Testis (tissue), 2 donors: ENCODE measurements at regions not wholly inside any gene's neighbourhood (a gene's known extent, or its start where the extent isn't known, plus 50 kb on each side); places are given as distances from the start of the nearest gene placed in this dataset.

Experiments
- DNase-seq: peaks from one replicate; pipeline ENCODE4 v3.0.0-alpha.2; 2019
- H3K27ac ChIP-seq, 2 donors: fragments of 200-600 bp; sonication (generic); one replicate each; pipeline ENCODE4 v1.5.1; 2019
- H3K27me3 ChIP-seq: fragments of 200-600 bp; sonication (generic); one replicate; pipeline ENCODE4 v1.5.1; 2019
- H3K36me3 ChIP-seq: fragments of 200-600 bp; sonication (generic); one replicate; pipeline ENCODE4 v1.5.1; 2017; ENCODE audit warnings: low read depth; ENCODE audit errors: missing control alignments
- H3K4me1 ChIP-seq: fragments of 200-600 bp; sonication (generic); one replicate; pipeline ENCODE4 v1.5.1; 2019
- H3K4me3 ChIP-seq, 2 donors: fragments of 200-600 bp; sonication (generic); one replicate each; pipeline ENCODE4 v1.5.1; 2017 to 2019
- H3K9me3 ChIP-seq: fragments of 200-600 bp; sonication (generic); one replicate; pipeline ENCODE4 v1.5.1; 2017
- POLR2A ChIP-seq: fragments of 450-650 bp; IDR thresholded peaks from one replicate; pipeline ENCODE4 v1.6.1; 2017; ENCODE audit warnings: antibody characterized with exemption, mild to moderate bottlenecking, moderate library complexity
- WGBS, 2 donors: methylation state at CpG; one replicate each; pipeline ENCODE4 v1.1.5; 2018; 5-methylcytosine and 5-hydroxymethylcytosine counted together
- intact Hi-C: fragments of 100-400 bp; cut with DNase I; formaldehyde crosslinking; loops from one replicate; pipeline ENCODE4 v1.15.1; 2023; ENCODE audit warnings: low total_unique reads
- TF ChIP-seq, protein P1 (sequence below), 3 experiments: fragments of 450-650 bp in 2 of 3; fragments of 200-600 bp in 1 of 3; sonication (generic) in 1 of 3; IDR thresholded peaks; one replicate each; pipeline ENCODE4 v1.5.1; 2016 to 2019; ENCODE audit warnings: antibody characterized with exemption in 3 of 3, mild to moderate bottlenecking in 2 of 3, moderate library complexity in 1 of 3

DNA sequence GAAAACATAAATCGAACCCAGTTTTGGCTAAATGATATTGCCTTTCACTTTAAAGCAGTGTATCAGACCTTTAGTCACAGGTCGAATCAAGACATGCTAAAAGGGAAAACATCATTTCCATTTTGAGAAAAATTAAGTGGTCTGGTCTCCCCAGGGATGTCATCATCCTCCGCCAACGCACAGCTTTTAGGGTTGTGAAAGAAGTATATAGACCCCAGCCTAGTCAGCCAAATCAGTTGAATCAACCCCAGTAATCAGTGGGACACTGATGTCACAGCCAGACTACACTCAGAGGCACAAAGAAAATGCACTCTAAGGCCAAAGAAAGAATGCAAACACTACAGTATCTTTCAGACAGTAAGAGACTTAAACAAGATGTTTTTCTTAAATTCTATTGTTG lies 187.4 kb downstream of the ZIC4 start:
- no peak for DNase-seq
- TF ChIP-seq, protein P1, sequence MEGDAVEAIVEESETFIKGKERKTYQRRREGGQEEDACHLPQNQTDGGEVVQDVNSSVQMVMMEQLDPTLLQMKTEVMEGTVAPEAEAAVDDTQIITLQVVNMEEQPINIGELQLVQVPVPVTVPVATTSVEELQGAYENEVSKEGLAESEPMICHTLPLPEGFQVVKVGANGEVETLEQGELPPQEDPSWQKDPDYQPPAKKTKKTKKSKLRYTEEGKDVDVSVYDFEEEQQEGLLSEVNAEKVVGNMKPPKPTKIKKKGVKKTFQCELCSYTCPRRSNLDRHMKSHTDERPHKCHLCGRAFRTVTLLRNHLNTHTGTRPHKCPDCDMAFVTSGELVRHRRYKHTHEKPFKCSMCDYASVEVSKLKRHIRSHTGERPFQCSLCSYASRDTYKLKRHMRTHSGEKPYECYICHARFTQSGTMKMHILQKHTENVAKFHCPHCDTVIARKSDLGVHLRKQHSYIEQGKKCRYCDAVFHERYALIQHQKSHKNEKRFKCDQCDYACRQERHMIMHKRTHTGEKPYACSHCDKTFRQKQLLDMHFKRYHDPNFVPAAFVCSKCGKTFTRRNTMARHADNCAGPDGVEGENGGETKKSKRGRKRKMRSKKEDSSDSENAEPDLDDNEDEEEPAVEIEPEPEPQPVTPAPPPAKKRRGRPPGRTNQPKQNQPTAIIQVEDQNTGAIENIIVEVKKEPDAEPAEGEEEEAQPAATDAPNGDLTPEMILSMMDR (IDR thresholded peaks at IDR 0.05), result no peak
- no peak for TF ChIP-seq POLR2A
- no peaks in the 10 kb centered on the region for H3K4me1 ChIP-seq
- no peak overlapping the region for H3K27ac ChIP-seq
- intact Hi-C loops, result no loop called here
- WGBS, 2 donors, result 76 to 89% methylated on average over 4 of the region's 4 CpGs
- no peak overlapping the region for H3K4me3 ChIP-seq
- H3K27me3 ChIP-seq, result no peaks in the 10 kb centered on the region
- no peaks in the 10 kb centered on the region for H3K9me3 ChIP-seq
- H3K36me3 ChIP-seq, result no peaks in the 10 kb centered on the region

DNA sequence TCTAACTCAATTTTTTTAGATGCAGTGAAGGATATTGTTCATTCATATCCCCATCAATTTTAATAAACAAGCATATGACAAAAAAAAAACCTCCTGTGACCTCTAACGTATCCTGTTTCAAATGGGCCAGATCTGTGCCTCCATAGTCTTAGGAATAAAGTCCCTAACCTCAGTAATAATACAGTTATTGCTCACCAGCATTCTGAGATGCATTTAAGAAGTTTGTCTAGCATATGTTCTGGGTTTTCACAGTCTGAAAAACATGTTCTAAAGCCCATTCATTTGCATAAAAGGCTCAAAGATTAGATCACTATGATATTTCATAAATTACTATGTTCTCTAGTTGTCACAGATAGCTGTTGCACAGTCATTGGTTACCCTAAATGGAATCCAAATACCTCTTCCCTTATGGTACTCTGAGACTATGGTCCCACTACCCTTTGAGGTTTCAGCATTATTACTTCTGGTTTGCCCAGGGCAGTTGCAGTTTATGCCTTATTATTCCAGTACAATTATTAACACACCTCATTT lies 190.1 kb downstream of the ZIC4 start:
- TF ChIP-seq, protein P1 (IDR thresholded peaks at IDR 0.05), result no peak
- TF ChIP-seq POLR2A, result no peak
- H3K27ac ChIP-seq, result no peak overlapping the region
- no peak overlapping the region for H3K4me3 ChIP-seq
- H3K36me3 ChIP-seq, result no peaks in the 10 kb centered on the region
- H3K9me3 ChIP-seq, result no peaks in the 10 kb centered on the region
- no peaks in the 10 kb centered on the region for H3K27me3 ChIP-seq
- WGBS, 2 donors, result 82 to 83% methylated on average over 1 of the region's 1 CpG
- no peaks in the 10 kb centered on the region for H3K4me1 ChIP-seq
- intact Hi-C loops, result no loop called here
- DNase-seq, result no peak

DNA sequence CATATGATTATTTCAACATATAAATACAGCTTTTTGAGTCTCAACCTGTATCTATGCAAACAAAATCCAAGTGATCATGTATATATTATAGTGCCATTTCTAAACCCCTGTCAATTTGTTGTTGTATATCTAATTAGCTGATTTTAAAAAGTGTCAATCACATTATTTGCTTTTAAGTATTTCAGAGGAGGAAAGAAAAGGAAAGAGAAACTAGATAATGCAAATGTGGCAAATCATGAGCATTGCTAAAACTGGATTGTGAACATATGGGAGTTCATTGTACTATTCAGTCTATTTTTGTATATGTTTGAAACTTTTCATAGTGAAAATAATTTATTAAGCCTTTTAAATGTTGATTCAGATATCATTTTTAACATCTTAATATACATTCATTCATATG lies 190.7 kb downstream of the ZIC4 start:
- Histone ChIP-seq H3K9me3 (no peaks in the 10 kb centered on the region), H3K4me3 (no peak overlapping the region), H3K36me3 (no peaks in the 10 kb centered on the region), H3K27ac (no peak overlapping the region), H3K4me1 (no peaks in the 10 kb centered on the region), H3K27me3 (no peaks in the 10 kb centered on the region)
- no peak for DNase-seq
- TF ChIP-seq POLR2A, result no peak
- TF ChIP-seq, protein P1 (IDR thresholded peaks at IDR 0.05), result no peak
- intact Hi-C loops, result no loop called here

DNA sequence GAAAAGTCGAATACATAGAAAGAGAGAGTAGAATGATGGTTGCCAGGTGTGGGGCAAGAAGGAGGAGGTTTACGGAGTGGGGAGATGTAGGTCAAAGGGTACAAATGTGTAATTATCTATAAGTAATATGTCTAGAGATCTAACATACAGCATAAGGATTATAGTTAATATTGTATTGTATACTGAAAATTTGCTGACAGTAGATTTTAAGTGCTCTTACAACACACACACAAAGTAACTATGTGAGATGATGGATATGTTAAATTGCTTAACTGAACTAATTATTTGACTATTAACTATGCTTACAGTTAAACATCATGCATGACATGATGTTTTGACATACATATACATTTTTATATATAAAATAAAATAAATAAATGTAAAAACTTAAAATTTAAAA lies 192.7 kb downstream of the ZIC4 start:
- no peaks in the 10 kb centered on the region for H3K4me1 ChIP-seq
- no peak overlapping the region for H3K27ac ChIP-seq
- TF ChIP-seq, protein P1 (IDR thresholded peaks at IDR 0.05), result no peak
- TF ChIP-seq POLR2A, result no peak
- 79 to 99% methylated on average over 2 of the region's 2 CpGs for WGBS, 2 donors
- H3K9me3 ChIP-seq, result no peaks in the 10 kb centered on the region
- DNase-seq, result no peak
- no peaks in the 10 kb centered on the region for H3K36me3 ChIP-seq
- no peaks in the 10 kb centered on the region for H3K27me3 ChIP-seq
- no peak overlapping the region for H3K4me3 ChIP-seq
- intact Hi-C loops, result no loop called here

DNA sequence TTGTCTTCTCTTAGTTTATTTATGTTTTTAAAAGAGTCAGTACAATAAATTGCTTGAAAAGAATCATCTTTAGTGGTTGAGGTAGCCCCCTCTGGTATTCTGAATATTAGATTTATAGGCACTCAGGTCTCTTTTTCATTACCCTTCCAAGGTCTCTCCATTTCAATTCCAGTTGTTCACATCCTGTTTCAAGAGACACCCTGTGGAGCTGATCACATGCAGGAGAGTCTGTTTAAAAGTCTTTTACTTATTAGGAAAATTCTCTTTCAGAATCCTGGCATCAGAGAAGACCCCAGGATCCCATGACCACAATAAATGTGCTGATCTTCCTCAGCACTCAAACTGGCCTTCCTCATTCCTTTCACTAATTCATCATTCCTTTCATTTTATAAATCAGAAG lies 195.7 kb downstream of the ZIC4 start:
- no peaks in the 10 kb centered on the region for H3K27me3 ChIP-seq
- intact Hi-C loops, result no loop called here
- H3K36me3 ChIP-seq, result no peaks in the 10 kb centered on the region
- no peak for TF ChIP-seq POLR2A
- TF ChIP-seq, protein P1 (IDR thresholded peaks at IDR 0.05), result no peak
- H3K9me3 ChIP-seq, result no peaks in the 10 kb centered on the region
- no peak overlapping the region for H3K27ac ChIP-seq
- no peak for DNase-seq
- no peak overlapping the region for H3K4me3 ChIP-seq
- H3K4me1 ChIP-seq, result no peaks in the 10 kb centered on the region
